ENCODE measurements at regions not wholly inside any gene's neighbourhood (a gene's known extent, or its start where the extent isn't known, plus 50 kb on each side); places are given as distances from the start of the nearest gene placed in this dataset.

DNA sequence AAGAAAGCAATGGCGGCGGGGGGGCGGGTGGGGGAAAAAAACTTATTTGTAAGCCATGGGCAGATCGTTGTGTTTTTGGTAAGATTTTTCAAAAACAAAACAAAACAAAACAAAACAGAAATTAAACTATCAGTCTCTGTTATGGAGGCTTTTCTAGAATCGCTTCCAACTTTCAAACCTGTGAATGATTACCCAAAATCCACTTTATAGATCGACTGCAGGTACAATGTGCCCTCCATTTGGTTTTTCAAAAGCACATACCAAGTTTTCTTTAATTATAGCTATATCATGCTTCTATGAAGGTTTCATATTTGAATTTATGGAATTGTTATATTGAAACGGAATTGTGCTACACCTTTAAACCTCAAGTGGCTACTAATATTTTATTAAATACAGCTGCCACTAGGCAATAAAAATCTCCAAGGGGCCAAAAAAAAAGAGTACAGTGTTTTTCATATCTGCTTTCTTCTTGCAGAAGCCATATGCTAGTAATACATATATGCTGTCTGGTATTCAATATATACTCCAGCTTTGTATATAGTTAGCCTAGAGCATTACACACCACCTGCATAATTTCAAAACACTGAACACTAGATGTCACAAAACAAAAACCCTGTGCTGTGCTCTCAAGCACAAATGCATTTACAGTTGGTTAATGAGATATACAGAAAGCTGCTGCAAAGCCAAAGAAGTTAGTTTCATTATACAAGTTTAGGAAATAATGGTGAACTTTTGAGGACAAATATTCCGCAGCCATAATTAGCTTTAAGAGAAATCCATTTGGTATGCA is 683.8 kb upstream of the NR2F2 start:
- TF ChIP-seq, protein P1, sequence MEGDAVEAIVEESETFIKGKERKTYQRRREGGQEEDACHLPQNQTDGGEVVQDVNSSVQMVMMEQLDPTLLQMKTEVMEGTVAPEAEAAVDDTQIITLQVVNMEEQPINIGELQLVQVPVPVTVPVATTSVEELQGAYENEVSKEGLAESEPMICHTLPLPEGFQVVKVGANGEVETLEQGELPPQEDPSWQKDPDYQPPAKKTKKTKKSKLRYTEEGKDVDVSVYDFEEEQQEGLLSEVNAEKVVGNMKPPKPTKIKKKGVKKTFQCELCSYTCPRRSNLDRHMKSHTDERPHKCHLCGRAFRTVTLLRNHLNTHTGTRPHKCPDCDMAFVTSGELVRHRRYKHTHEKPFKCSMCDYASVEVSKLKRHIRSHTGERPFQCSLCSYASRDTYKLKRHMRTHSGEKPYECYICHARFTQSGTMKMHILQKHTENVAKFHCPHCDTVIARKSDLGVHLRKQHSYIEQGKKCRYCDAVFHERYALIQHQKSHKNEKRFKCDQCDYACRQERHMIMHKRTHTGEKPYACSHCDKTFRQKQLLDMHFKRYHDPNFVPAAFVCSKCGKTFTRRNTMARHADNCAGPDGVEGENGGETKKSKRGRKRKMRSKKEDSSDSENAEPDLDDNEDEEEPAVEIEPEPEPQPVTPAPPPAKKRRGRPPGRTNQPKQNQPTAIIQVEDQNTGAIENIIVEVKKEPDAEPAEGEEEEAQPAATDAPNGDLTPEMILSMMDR (IDR thresholded peaks at IDR 0.05) = no peak
- TF ChIP-seq POLR2A (IDR thresholded peaks at IDR 0.05) = no peak
